COLO668 (cell line): ENCODE measurements at regions not wholly inside any gene's neighbourhood (a gene's known extent, or its start where the extent isn't known, plus 50 kb on each side); places are given as distances from the start of the nearest gene placed in this dataset.
"Not testable (repeated sequence)": the region's sequence is repeated elsewhere in the genome, so short reads cannot be mapped to it uniquely, and the experiment has no call there.

Source experiments
- DNase-seq: peaks from one replicate; lab custom pipeline; 2025; ENCODE audit not compliant: unreplicated experiment; lab: John Stamatoyannopoulos, UW

- DNase-seq, result no peak
These were observed 98.9 kb upstream of the MARCKS start for GRCh38 chr6:113758214-113758613.

GRCh38 chr6:113758826-113759574, 98.1 kb upstream of the MARCKS start:
- DNase-seq, result no peak

GRCh38 chr6:113762641-113763040, 94.5 kb upstream of the MARCKS start:
- no peak for DNase-seq

GRCh38 chr6:113763311-113763766, 93.8 kb upstream of the MARCKS start:
- DNase-seq, result no peak

GRCh38 chr6:113763876-113764275, 93.3 kb upstream of the MARCKS start:
- DNase-seq, result no peak

- no peak for DNase-seq
These were observed 91.2 kb upstream of the MARCKS start for GRCh38 chr6:113765909-113766308.

GRCh38 chr6:113767985-113768384, 89.2 kb upstream of the MARCKS start:
- no peak for DNase-seq

GRCh38 chr6:113772961-113773360, 84.2 kb upstream of the MARCKS start:
- DNase-seq, result no peak

GRCh38 chr6:113774127-113774825, 82.9 kb upstream of the MARCKS start:
- no peak for DNase-seq

GRCh38 chr6:113776998-113777397, 80.1 kb upstream of the MARCKS start:
- no peak for DNase-seq

- DNase-seq, result no peak
These were observed 79.5 kb upstream of the MARCKS start for GRCh38 chr6:113777601-113778000.

GRCh38 chr6:113779656-113780055, 77.5 kb upstream of the MARCKS start:
- no peak for DNase-seq

- no peak for DNase-seq
These were observed 74.5 kb upstream of the MARCKS start for GRCh38 chr6:113782636-113783035.

GRCh38 chr6:113786168-113786567, 71.0 kb upstream of the MARCKS start:
- DNase-seq, result no peak

- DNase-seq, result no peak
These were observed 68.6 kb upstream of the MARCKS start for GRCh38 chr6:113788586-113788985.

- DNase-seq, result not testable (repeated sequence)
These were observed 65.9 kb upstream of the MARCKS start for GRCh38 chr6:113791225-113791624.

- not testable (repeated sequence) for DNase-seq
These were observed 61.8 kb upstream of the MARCKS start for GRCh38 chr6:113795371-113795770.

GRCh38 chr6:113796038-113796437, 61.1 kb upstream of the MARCKS start:
- no peak for DNase-seq

- DNase-seq, result no peak
These were observed 54.4 kb upstream of the MARCKS start for GRCh38 chr6:113802779-113803178.

- no peak for DNase-seq
These were observed 51.9 kb upstream of the MARCKS start for GRCh38 chr6:113805173-113805790.

GRCh38 chr6:113805811-113806495, 51.2 kb upstream of the MARCKS start:
- no peak for DNase-seq
